Activated CD8-positive, alpha-beta memory T cell treated with anti-CD3 and anti-CD28 coated beads, Interleukin-2, amount 50 U/mL, for 4 hours (primary cell): ENCODE measurements at regions not wholly inside any gene's neighbourhood (a gene's known extent, or its start where the extent isn't known, plus 50 kb on each side); places are given as distances from the start of the nearest gene placed in this dataset.

Source experiments
- DNase-seq: peaks from one replicate; pipeline ENCODE4 v3.0.0-alpha.2; 2020

DNA sequence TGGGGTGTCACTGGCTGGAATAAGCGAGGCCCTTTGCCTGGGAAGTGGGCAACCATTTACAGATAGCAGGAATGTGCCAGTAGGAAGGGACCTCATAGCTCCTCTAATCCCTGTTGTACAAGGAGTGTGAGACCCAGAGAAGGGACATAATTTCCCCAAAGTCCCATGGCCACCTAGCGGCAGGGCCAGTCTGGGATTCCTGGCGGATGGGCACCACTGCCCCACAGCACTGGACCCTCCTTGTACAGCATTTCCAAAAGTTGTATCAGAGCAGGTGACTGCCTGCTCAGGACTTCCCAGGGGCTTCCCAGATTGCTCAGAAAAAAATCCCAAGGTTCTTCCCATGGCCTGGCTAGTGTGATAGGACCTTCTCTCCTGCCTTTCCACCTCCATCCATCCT, 185.8 kb downstream of the GLI2 start:
- DNase-seq = no peak

DNA sequence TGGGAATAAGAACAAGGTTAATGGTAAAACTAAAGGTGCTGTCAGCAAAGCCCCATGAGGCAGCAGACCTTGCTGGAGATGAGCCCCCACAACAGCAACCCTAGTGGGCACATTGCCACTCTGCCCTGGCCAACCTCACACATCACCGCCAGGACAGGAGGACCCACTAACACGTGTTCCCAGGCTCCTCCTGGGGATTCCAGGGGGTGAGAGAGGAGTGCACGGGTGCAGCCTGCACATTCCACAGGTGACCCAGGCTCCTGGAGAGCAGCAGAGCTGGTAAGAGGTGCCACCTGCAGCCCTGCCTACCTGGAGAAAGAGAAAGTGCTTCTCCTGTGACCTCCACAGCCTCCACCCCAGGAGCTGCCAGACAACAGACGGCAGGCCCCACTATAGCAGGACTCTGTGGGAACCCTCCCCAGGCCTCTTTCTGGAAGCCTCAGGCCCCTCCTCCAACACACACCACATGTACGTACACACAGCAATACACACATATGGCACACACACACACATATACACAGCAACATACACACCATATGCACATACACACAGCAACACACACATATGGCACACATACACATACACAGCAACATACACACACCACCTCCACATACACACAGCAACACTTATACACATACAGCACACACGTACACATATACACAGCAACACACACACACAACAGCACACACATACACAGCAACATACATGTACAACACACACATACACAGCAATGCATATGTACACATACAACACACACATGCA, 187.1 kb downstream of the GLI2 start:
- DNase-seq = no peak

- no peak for DNase-seq
These were observed 187.8 kb downstream of the GLI2 start for GRCh38 chr2:120923426-120923825.

DNA sequence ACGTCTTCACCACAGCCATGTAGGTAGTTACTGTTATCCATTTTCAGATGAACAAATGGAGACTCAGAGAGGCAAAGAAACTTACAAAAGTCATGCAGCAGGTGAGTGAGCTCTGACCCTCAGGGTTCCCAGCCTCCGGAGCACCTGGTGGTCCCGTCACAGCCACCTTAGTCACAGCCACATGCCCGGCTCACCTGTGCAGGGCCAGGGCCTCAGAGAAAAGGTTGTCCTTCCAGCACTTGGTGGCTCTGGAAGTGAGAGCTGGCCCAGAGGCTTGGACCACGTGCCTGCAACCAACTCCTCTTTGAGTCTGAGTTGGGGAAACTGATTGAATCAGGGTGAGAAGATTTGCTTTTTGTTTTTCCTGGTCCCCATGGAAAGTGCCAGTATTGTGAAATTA, 189.3 kb downstream of the GLI2 start:
- DNase-seq = no peak

DNA sequence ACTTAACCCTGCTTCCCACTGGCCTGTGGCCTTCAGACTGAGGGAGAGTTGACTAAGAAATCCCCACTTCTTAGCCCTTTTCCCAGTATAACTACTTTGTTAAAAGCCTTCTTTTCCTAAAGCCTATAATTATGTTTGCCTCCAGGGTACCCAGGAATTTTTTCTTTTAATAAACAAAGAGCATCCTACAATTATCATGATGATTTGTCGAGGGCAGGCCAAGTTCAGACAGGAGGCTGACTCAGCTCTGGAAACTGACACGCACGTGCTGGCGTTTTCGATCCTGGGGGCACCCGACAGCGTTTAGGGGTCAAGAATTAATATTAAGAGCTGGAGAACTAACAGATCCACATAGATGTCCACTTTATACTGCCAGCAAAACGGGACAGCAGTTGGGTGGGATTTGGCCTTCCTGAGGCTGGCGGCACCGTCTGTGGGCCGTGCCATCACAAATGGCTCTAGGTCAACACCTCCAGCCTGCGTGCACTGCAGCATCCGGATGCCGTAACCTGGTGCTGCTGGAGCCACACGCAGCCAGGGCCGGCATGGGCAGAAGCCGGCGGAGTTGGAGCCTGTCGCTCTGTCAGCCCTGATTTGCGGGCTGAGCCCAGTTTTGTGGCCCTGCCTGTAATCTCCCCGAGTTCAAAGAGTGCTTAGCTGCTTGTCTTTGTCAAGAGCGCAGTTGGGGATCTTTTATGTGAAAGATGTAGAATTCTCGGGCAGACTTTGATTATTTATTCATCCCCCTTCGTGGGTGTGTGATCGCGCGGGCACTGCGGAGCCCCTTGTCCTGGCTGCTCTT, 191.0 kb downstream of the GLI2 start:
- no peak for DNase-seq

DNA sequence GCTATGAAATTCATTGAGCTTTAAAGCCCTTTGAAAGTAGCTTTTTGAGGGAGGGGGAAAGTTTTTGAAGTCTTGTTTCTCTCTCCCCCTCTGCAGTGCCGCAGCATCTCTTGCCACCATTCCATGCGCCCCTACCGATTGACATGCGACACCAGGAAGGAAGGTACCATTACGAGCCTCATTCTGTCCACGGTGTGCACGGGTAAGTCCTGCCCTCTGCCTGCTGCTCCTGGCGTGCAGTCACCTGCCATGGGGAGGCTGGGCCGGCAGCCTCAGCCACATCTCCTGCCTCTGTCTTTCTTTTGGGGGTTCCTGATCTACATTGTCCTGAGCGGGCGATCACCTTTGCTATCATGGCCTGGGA, 191.6 kb downstream of the GLI2 start:
- no peak for DNase-seq

- no peak for DNase-seq
These were observed 194.2 kb downstream of the GLI2 start for GRCh38 chr2:120929829-120930228.

- DNase-seq = no peak
These were observed 194.6 kb downstream of the GLI2 start for GRCh38 chr2:120930236-120930635.

DNA sequence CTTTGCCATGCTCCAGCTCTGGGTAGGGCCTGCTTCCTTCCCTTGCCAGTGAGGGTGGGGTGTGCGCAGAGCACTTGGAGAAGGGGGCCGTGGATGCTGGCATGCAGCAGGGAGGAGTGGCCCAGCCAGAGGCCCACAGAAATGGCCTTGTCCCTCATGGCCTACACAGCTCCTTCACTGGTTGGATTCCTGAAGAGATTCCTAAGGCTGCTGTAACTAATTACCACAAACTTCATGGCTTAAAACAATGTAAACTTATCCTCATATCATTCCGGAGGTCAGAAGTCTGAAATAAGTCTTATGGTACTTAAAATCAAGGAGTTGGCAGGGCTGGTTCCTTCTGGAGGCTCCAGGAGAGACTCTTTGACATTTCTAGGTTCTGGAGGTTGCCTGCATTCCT, 195.2 kb downstream of the GLI2 start:
- no peak for DNase-seq

GRCh38 chr2:120932472-120932871, 196.8 kb downstream of the GLI2 start:
- DNase-seq = no peak

DNA sequence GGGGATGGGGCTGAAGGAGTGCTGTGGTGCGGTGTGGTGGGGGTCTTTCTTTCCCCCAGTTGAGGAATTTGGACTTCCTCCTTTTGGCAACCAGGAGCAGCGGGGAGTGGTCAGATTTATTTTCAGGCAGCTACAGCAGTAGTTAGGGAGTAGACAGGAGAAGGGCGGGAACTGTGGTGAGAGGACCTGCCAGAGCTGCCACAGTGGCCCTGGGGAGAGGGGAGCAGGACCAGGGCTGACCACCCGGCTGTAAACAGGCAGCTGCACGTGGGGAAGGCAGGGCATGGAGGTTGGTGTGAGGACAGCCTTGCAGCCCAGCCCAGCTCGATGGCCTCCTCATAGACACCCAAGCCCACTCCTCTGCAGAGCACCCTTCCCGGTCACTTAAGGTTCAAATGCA, 197.2 kb downstream of the GLI2 start:
- no peak for DNase-seq

- DNase-seq = no peak
These were observed 198.3 kb downstream of the GLI2 start for GRCh38 chr2:120933693-120934573.

GRCh38 chr2:120934574-120935338, 199.1 kb downstream of the GLI2 start:
- DNase-seq = no peak

DNA sequence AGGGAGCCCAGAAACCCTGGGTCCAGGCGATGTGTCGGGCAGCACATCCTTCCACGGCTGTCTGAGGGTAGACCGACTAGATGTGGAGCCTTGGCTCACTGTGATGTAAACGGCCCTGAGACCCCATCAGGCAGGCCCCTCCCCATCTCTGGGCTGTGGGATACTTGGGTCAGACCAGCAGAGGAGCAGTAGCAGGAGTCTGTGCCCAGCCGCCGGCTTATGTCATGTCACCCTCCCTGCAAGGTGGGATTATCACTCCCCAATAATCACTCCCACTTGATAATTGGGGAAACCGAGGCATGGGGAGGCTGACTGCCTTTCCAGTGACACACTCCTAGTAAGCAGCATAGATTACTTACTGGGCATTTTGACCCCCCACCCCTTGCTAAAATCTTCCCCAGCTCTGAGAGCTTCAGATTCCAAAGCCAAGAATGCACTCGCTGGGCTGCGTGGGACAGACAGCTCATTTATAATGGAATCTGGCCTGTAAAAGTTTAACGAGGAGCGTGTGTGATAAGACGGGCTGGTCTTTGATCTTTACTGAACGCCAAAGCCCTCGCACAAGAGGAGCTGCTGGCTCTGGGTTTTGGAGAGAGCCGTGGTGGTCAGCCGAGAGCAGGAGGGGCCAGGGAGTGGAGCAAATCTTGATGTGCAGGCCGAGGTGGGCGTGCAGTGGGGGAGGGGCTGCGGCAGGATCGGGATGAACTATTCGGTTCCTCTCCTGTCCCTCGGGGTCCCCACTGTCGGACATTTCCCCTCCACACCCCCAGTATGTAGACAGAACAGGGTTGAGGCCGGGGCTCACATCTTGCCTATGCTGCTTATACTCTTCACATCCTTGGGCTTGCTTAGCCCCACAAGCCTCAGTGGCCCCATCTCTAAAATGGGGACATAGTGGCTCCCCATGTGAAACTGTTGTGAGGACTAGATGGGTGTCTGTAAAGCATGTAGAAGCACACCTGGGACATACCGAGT, 200.0 kb downstream of the GLI2 start:
- no peak for DNase-seq

GRCh38 chr2:120936476-120937334, 201.0 kb downstream of the GLI2 start:
- DNase-seq = no peak

DNA sequence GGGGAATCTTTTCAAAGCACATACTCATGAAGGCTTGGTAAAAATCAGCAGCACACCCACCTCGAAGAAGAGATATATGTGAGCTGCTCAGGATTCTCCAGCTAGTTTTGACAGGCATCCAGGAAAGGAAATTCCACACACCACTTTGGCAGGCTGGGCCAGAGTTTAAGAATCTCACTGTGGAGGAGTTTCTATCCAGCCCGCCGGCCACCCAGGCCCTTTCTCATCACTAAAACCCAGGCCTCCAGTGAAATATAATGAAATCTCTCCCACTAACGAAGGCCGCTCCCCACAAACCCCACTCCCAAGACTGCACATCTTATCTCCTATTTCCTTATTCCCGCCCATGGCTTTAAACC, 202.0 kb downstream of the GLI2 start:
- no peak for DNase-seq

DNA sequence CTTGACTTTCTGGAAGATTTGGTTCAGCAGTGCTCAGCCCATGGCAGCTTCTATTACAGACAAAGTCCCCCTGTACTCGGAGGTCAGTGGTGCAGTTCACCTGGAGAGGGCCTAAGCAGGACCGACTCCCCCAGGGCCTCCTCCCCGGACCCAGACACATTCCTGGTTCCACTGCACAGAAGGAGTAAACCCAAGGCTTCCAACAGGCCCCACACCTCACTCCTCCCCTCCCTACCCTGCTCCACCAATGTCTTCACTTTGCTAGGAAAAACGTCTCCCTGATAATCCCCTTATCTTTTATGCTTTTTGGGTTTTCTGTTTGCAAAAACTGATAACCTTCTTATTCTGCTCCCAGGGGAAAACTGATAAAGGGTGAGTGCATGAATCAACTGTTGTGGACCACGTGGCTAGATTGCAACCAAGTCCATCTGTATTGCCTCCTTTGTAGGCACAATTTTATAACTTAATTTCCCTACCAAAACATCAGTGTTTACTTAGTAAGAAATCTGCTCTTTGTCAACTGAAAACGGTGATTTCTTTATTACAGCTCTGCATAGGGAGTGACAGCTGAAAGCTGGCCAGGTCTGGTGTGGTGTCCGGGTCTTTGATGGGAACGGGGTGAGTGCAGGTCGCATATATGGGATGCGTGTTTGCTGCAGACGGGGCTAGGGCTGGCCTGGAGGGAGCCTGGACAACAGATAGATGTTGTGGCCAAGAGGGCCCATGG, 202.5 kb downstream of the GLI2 start:
- DNase-seq = no peak

DNA sequence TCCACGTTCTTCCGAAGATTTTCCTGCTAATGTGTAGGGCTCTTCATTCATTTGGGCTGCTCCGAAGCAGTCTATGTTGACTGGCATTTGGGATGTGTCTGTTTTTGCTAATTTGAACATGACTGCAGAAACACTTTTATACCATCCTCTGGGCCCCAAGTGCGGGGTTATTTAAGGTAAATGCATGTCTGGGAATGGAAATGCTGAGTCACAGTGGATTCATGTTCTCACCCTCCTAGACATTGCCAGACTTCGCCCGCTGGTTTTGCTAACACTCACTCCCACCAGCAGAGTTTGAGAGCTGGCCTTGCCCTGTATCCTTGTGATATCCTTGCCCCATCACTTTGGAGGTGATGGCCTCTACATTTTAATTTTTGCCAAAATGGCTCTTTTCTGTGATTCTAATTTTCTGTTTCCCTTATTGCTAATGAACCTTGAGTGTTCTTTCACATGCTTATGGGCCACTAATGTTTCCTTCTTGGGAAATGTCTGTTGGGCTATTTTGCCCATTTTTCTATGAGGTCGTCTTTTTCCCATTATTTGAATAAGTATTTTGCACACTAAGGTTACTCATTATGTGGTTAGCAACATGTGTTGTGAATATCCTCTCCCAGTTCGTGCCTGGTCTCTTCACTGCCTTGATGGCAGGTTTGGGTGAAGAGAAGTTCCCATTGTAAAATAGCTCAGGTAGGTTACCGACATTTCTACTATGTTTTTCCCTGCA, 204.1 kb downstream of the GLI2 start:
- DNase-seq = no peak

GRCh38 chr2:120940319-120940696, 204.6 kb downstream of the GLI2 start:
- no peak for DNase-seq
